Cardiac fibroblast (primary cell): ENCODE measurements at regions not wholly inside any gene's neighbourhood (a gene's known extent, or its start where the extent isn't known, plus 50 kb on each side); places are given as distances from the start of the nearest gene placed in this dataset.

Experiments used
- DNase-seq, 2 donors: peaks; one replicate each; pipeline versions ENCODE4 v3.0.0 to v3.0.0-alpha.2; 2010; ENCODE audit warnings: low read depth in 2 of 2
- H3K4me3 ChIP-seq, 2 donors: replicated peaks in 1 of 2; 1 replicate in 1 of 2; 2 replicates in 1 of 2; pipeline ENCODE4 v1.5.1; 2011; ENCODE audit warnings: low read depth in 2 of 2, low read length in 2 of 2, mild to moderate bottlenecking in 2 of 2, moderate library complexity in 1 of 2
- CTCF ChIP-seq: IDR thresholded peaks from one replicate; pipeline ENCODE4 v1.5.1; 2011; ENCODE audit warnings: low read depth, mild to moderate bottlenecking, low read length, inconsistent platforms

DNA sequence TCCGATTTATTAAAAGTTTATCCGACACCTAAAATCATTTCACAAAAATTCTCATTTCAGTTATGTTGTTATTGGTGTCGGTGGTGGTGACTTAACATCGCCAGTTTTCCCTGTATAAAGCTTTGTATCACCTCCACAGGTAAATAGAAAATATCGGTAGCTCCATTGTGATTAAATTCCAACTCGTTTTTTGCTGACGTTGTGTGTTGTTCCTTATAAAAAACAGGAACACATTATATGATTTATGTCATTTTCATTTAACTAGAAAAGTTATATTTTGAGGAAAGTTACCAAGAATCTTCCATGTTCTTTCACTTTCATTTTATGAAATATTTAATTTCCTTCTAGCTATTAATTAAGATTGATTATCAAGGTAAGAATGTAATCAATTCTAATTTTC, 635.9 kb downstream of the CDH18 start:
- no peak overlapping the region for H3K4me3 ChIP-seq
- DNase-seq, result no peak
- TF ChIP-seq CTCF, result no peak

DNA sequence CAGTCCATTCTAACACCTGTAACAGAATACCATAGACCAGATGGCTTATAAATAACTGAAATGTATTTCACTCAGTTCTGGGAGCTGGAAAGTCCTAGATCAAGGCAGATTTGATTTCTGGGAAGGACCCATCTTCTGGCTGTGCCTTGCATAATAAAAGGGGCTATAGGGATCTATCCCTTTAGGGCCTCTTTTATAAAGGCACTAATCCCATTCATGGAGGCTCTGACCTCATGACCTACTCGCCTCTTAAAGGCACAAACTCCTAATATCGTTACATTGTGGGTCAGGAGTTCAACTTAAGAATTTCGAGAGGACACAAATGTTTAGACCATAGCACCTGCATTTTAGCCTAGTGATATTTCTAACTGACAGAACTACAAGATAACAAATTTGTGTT, 619.0 kb downstream of the CDH18 start:
- TF ChIP-seq CTCF, result no peak
- H3K4me3 ChIP-seq, result no peak overlapping the region
- no peak for DNase-seq

DNA sequence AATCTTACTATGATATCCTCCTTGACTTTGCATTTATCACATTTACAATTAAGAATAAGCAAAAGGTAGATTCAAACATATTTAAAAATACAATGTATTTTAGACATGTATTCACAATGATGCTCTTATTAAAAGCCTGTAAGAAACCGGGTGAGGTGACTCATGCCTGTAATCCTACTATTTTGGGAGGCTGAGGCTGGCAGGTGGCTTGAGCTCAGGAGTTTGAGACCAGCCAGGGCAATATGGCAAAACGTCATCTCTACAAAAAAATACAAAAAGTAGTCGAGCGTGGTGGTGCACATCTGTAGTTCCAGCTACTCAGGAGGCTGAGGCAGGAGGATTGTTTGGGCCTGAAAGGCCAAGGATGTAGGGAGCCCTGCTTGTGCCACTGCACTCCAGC, 618.4 kb downstream of the CDH18 start:
- H3K4me3 ChIP-seq, result no peak overlapping the region
- TF ChIP-seq CTCF, result no peak
- DNase-seq, result no peak

GRCh38 chr5:19370655-19371386, 617.2 kb downstream of the CDH18 start:
- no peak overlapping the region for H3K4me3 ChIP-seq
- TF ChIP-seq CTCF, result no peak
- no peak for DNase-seq

- no peak for DNase-seq
- H3K4me3 ChIP-seq, result no peak overlapping the region
- TF ChIP-seq CTCF, result no peak
Observed at GRCh38 chr5:19388391-19388790, 599.6 kb downstream of the CDH18 start.

GRCh38 chr5:19401032-19401431, 587.0 kb downstream of the CDH18 start:
- H3K4me3 ChIP-seq, result no peak overlapping the region
- DNase-seq, result no peak
- TF ChIP-seq CTCF, result no peak
